Mesothelial cell of epicardium (in vitro differentiated cells): ENCODE measurements at regions not wholly inside any gene's neighbourhood (a gene's known extent, or its start where the extent isn't known, plus 50 kb on each side); places are given as distances from the start of the nearest gene placed in this dataset.

ENCODE experiments used
- DNase-seq, 2 experiments: peaks; one replicate each; pipeline ENCODE4 v3.0.0; 2021; ENCODE audit warnings: low spot score in 2 of 2; ENCODE audit not compliant: unreplicated experiment in 2 of 2
- H3K27ac Mint-ChIP-seq: 2 replicates; pipeline ENCODE4 v1.8.0; 2021; ENCODE audit warnings: mixed read lengths
- H3K27me3 Mint-ChIP-seq: 2 replicates; pipeline ENCODE4 v1.8.0; 2021; ENCODE audit warnings: low read depth, mixed read lengths
- H3K36me3 Mint-ChIP-seq: 2 replicates; pipeline ENCODE4 v1.8.0; 2021; ENCODE audit warnings: mixed read lengths
- H3K4me1 Mint-ChIP-seq: 2 replicates; pipeline ENCODE4 v1.8.0; 2021; ENCODE audit warnings: mixed read lengths
- H3K4me3 Mint-ChIP-seq: 2 replicates; pipeline ENCODE4 v1.8.0; 2021; ENCODE audit warnings: mild to moderate bottlenecking, moderate library complexity, mixed read lengths
- H3K9me3 Mint-ChIP-seq: 2 replicates; pipeline ENCODE4 v1.8.0; 2021; ENCODE audit warnings: mixed read lengths
- TF ChIP-seq, protein P1 (sequence below): fragments of 200-600 bp; sonication (generic); IDR thresholded peaks from one replicate; pipeline ENCODE4 v1.5.0; 2021; ENCODE audit warnings: antibody characterized with exemption; ENCODE audit not compliant: unreplicated experiment

- peaks cover 15% of the 10 kb centered on the region for H3K4me1 Mint-ChIP-seq
- H3K36me3 Mint-ChIP-seq: no peaks in the 10 kb centered on the region
- H3K27ac Mint-ChIP-seq: no peak overlapping the region
- TF ChIP-seq, protein P1, sequence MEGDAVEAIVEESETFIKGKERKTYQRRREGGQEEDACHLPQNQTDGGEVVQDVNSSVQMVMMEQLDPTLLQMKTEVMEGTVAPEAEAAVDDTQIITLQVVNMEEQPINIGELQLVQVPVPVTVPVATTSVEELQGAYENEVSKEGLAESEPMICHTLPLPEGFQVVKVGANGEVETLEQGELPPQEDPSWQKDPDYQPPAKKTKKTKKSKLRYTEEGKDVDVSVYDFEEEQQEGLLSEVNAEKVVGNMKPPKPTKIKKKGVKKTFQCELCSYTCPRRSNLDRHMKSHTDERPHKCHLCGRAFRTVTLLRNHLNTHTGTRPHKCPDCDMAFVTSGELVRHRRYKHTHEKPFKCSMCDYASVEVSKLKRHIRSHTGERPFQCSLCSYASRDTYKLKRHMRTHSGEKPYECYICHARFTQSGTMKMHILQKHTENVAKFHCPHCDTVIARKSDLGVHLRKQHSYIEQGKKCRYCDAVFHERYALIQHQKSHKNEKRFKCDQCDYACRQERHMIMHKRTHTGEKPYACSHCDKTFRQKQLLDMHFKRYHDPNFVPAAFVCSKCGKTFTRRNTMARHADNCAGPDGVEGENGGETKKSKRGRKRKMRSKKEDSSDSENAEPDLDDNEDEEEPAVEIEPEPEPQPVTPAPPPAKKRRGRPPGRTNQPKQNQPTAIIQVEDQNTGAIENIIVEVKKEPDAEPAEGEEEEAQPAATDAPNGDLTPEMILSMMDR: no peak
- no peak for DNase-seq
- no peaks in the 10 kb centered on the region for H3K27me3 Mint-ChIP-seq
- no peak overlapping the region for H3K4me3 Mint-ChIP-seq
- peaks cover 15% of the 10 kb centered on the region for H3K9me3 Mint-ChIP-seq
Observed at GRCh38 chr20:57000441-57000968, 265.9 kb downstream of the BMP7 start.

- Mint-ChIP-seq H3K27me3 (no peaks in the 10 kb centered on the region), H3K4me3 (no peak overlapping the region), H3K36me3 (no peaks in the 10 kb centered on the region), H3K4me1 (peaks cover 17% of the 10 kb centered on the region), H3K27ac (no peak overlapping the region), H3K9me3 (peaks cover 15% of the 10 kb centered on the region)
- DNase-seq: no peak
- TF ChIP-seq, protein P1: no peak
Observed at GRCh38 chr20:57001126-57001767, 265.2 kb downstream of the BMP7 start.

GRCh38 chr20:57002066-57002570 lies 264.3 kb downstream of the BMP7 start:
- TF ChIP-seq, protein P1: no peak
- H3K4me3 Mint-ChIP-seq: no peak overlapping the region
- peaks cover 15% of the 10 kb centered on the region for H3K9me3 Mint-ChIP-seq
- H3K36me3 Mint-ChIP-seq: no peaks in the 10 kb centered on the region
- no peaks in the 10 kb centered on the region for H3K27me3 Mint-ChIP-seq
- H3K4me1 Mint-ChIP-seq: peaks cover 24% of the 10 kb centered on the region
- peak overlapping the region; percentile 44 for H3K27ac Mint-ChIP-seq
- no peak for DNase-seq

GRCh38 chr20:57003012-57003411 lies 263.4 kb downstream of the BMP7 start:
- Mint-ChIP-seq H3K9me3 (peaks cover 10% of the 10 kb centered on the region), H3K4me1 (peaks cover 33% of the 10 kb centered on the region), H3K36me3 (no peaks in the 10 kb centered on the region), H3K27ac (no peak overlapping the region), H3K27me3 (no peaks in the 10 kb centered on the region), H3K4me3 (no peak overlapping the region)
- no peak for DNase-seq
- TF ChIP-seq, protein P1: no peak

DNA sequence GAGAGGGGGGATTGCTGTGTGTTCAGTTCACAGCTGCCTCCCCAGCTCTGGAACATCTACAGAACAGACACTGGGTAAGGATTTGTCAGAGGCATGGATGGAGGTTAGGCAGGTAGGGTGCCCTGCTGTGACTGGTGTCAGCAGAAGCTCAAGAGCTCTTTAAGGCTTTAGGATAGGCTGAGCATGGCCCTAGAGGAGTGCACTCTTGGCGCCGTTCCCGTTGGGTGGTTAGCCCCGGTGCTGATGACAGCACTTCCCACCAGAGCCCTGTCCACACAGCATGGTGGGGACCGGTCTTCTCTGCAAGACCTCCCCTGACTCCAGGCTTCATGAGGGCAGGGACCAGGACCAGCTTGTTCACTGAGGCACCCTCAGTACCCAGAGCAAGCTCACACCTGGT lies 262.0 kb downstream of the BMP7 start:
- Mint-ChIP-seq H3K4me1 (peaks cover 39% of the 10 kb centered on the region), H3K27ac (no peak overlapping the region), H3K4me3 (no peak overlapping the region), H3K27me3 (no peaks in the 10 kb centered on the region), H3K36me3 (no peaks in the 10 kb centered on the region), H3K9me3 (no peaks in the 10 kb centered on the region)
- DNase-seq: no peak
- TF ChIP-seq, protein P1: no peak
